HG02678 (cell line): ENCODE measurements at regions not wholly inside any gene's neighbourhood (a gene's known extent, or its start where the extent isn't known, plus 50 kb on each side); places are given as distances from the start of the nearest gene placed in this dataset.

Experiments
- ATAC-seq: cut with Tn5 transposase; IDR thresholded peaks from one replicate; pipeline ENCODE4 v1.9.1; 2021; ENCODE audit warnings: mild to moderate bottlenecking, moderate library complexity; ENCODE audit not compliant: unreplicated experiment

DNA sequence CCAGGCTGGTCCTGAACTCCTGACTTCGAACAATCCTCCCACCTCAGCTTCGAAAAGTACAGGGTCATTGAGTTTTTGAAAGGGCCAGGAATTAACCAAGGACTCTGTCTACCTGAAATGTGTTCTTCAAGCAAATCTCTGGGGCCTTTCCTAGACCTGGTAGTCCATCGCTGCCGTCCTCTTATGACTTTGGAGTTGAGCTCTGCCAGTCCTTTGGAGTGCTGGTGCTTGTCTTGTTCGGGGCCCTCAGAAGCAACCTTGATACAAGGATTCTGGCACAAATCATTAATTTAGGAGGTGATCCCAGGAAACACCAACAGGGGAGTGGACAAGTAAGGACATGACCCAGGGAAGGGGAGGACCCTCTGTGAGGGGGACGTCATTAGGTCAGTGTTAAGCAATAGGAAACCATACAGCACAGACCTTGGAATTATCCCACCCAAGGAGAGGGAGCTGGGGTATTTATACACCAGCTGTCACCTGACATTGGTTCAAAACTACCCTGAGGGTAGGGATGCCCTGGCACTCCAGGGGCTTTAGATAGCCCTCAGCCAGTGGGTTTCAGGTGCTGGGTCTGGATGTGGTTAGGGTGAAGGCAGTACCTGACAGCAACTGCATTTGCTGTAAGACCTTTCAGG lies 187.2 kb downstream of the FOXL1 start:
- ATAC-seq, result no peak

DNA sequence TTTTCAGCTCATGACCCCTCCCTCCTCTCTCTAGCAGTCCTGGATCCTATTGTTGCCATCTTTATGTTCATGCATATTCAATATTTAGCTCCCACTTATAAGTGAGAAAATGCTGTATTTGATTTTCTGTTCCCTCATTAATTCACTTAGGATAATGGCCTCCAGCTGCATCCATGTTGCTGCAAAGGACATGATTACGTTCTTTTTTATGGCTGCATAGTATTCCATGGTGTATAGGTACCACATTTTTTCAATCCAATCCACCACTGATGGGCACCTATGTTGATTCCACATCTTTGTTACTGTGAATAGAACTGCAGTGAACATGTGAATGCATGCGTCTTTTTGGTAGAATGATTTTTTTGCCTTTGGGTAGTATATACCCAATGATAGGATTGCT lies 188.4 kb downstream of the FOXL1 start:
- no peak for ATAC-seq

- no peak for ATAC-seq
Measured at GRCh38 chr16:86768228-86768791, 190.0 kb downstream of the FOXL1 start.

DNA sequence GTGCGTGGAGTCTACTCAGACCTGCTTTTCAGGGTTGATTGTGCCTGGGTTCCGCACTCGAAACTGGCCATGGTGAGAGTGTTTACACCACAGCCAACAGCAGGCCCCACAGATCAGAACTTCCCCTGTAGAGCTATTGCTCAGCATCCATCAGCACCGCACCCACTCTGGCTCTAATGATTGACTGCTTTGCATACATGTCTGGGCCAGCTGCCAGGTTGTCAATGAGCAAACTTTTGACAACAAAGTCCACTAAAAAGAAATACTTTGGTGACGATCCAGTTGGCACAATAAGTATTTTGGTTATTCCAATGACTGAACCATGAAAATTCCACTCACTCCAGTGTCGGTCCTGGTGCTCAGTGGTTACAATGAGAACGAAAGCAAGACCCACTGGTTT lies 190.7 kb downstream of the FOXL1 start:
- no peak for ATAC-seq

- no peak for ATAC-seq
Measured at GRCh38 chr16:86771506-86772460, 193.4 kb downstream of the FOXL1 start.

- no peak for ATAC-seq
Measured at GRCh38 chr16:86772671-86773353, 194.5 kb downstream of the FOXL1 start.

DNA sequence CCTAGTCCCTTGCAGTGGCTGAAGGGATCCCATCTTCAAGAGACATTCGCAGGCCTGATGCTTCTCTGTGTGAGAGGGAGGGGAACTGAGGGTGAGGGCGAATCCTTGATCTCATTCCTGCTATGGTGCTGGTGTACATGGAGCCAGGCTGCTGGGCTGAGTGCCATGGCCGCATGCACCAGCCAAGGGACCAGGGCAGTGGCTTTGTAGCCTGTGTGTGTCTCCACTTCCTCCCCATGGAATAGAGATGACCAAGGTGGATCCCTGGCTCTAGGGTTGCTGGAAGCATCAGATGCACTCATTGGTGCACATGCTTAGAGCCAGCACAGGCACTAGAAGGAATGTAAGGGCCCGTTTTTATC lies 195.0 kb downstream of the FOXL1 start:
- ATAC-seq, result no peak

GRCh38 chr16:86774931-86775330 lies 196.6 kb downstream of the FOXL1 start:
- no peak for ATAC-seq

DNA sequence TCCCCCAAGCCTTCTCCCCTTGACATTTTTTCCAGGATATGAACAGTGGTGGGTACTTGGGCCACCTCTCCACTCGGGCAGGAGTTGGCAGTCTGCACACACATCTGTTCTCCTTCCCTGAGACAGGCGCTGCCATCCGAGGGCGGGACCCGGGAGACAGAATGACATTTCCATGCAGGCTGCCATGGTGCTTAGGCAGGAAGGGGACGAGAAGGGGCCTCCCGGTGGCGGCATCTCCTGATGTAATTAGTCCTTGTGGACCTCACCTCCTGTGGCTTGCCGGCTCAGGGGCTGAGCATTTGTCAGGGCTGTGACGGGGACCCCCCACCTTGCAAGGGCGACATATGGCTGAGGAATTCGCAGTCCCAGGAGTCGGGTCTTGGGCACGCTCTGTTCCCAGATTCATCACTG lies 197.2 kb downstream of the FOXL1 start:
- no peak for ATAC-seq

GRCh38 chr16:86777381-86777946 lies 199.1 kb downstream of the FOXL1 start:
- ATAC-seq, result no peak

DNA sequence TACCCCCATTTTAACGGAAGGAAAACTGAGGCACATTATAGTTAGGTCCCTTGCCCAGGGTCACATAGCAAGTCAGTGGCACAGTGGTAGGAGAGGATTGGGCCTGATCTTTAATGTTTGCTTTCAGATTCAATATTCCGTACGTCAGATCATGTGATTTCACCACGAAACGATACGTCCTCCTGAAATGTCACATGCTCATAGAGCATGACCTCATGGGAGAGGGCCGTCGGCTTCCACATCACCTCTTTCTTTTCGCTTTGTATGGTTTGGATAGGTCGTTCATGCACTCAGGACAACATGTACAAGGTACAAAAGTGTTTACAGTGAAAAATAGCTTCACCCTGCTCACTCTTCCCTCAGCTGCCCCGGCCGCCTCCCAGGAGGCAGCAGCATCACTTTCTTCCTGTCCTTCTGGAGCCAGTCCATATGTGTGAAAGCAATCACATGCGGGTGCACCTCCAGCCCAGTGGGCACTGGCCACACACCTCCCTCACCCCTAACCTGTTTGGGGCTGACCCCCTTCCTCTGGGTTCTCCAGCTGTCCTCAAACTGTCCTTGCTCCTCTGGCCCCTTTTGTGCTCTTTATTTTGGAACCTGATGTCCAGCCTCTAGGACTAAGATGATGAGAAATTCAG lies 199.9 kb downstream of the FOXL1 start:
- ATAC-seq, result no peak

DNA sequence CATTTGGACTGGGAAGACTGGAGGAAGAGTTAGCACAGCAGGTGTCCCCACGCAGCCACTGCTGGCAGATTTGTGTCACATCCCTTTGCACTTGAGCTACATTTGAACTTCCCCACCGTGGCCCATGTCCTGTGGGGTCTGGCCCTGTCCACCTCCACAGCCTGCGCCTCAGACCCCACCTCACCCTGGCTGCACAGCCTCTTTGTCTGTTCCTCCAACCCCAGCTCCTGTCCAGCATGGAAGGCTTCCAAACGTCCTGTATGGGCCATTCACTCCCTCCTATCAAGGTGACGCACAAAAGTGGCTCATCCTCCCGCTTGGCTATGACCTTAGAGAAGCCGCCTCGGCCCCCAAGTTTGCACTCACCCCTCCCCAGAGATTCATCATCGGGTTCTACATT lies 200.6 kb downstream of the FOXL1 start:
- ATAC-seq, result no peak

DNA sequence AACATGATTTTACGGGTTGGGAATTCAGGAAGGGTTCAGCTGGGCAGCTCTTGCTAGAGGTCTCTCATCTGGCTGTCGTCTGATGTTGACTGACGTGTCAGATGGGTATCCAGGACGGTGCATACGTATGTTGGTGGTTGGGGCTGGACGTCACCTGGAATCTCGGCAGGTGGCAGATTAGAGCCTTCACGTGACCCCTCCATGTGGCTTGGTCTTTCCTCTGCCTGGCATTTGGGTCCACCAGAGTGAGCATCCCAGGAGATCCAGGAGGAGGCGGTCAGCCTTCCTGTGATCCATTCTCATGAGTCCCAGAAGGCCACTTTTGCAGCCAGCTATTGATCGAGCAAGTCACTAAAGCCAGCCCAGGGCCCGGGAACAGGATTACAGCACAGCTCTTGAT lies 202.7 kb downstream of the FOXL1 start:
- ATAC-seq, result no peak

- no peak for ATAC-seq
Measured at GRCh38 chr16:86783636-86784626, 205.6 kb downstream of the FOXL1 start.

- no peak for ATAC-seq
Measured at GRCh38 chr16:86786338-86786737, 208.0 kb downstream of the FOXL1 start.

DNA sequence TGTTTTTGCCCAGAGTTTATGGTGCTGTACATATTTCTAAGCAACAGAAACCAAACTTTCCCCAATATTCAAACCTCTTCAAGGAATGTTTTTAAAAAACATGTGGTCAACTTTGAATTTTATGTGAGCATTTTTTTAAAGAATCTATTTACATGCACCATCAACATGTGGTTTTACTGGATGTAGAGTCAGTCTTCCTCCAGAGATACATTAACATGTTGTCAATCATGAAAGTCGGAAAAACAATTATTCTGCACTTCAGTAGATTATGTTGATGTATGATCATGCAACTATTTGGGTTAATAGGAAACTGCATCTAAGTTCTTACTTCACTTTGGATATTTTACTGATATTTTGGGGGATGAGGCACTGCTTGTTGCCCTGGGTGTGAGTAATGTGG lies 208.6 kb downstream of the FOXL1 start:
- ATAC-seq, result no peak

GRCh38 chr16:86787538-86787937 lies 209.2 kb downstream of the FOXL1 start:
- no peak for ATAC-seq

DNA sequence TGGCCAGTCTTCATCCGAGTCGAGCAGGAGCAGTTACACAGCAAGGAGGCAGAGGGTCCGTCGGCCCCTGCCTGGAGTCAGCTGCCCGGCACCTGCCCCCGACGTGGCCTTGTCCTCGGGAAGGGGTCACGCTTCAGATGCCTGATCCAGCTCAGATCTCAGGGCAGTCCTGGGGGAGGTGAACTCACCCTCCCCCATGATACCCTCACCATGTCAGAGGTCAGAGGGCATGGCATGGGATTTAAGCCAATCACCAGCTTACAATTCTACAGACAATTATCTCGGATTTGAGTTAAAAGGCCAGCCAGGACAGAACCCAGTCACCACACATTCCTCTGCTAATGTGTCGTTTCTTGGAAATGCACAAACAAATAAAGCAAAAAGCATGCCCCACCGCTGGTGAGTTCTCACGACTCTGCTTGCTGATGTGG lies 211.3 kb downstream of the FOXL1 start:
- ATAC-seq, result no peak

GRCh38 chr16:86791287-86792035 lies 213.1 kb downstream of the FOXL1 start:
- no peak for ATAC-seq
